ENCODE measurements at regions not wholly inside any gene's neighbourhood (a gene's known extent, or its start where the extent isn't known, plus 50 kb on each side); places are given as distances from the start of the nearest gene placed in this dataset.

DNA sequence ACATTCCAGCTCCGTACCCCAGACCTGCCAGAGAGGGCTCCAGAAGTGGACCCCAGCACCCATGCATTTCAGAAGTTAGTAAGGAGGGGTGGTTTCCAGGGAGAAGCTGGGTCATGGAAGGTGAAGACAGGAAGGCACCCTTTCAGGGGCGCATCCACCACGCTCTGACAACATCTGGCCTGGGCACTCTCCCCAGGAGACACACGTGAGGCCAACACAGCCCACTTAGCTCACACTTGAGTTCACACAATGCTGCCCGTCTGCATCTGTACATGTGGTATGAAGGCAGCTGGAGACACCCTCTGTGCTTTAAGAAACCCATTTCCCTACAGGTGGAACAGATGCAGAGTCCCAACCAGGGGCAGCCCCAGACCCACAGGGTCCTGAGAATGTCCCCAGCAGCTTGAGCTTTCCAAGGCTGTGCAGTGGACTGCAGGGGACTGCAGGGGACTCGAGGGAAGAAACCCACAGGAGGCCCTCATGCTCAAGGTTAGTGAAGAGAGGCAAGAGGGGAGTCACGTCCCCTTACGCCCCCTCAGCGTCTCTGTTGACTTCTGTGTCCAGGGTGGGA lies 326.8 kb upstream of the IRX1 start:
- TF ChIP-seq, protein P1, sequence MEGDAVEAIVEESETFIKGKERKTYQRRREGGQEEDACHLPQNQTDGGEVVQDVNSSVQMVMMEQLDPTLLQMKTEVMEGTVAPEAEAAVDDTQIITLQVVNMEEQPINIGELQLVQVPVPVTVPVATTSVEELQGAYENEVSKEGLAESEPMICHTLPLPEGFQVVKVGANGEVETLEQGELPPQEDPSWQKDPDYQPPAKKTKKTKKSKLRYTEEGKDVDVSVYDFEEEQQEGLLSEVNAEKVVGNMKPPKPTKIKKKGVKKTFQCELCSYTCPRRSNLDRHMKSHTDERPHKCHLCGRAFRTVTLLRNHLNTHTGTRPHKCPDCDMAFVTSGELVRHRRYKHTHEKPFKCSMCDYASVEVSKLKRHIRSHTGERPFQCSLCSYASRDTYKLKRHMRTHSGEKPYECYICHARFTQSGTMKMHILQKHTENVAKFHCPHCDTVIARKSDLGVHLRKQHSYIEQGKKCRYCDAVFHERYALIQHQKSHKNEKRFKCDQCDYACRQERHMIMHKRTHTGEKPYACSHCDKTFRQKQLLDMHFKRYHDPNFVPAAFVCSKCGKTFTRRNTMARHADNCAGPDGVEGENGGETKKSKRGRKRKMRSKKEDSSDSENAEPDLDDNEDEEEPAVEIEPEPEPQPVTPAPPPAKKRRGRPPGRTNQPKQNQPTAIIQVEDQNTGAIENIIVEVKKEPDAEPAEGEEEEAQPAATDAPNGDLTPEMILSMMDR (IDR thresholded peaks at IDR 0.05): no peak
- TF ChIP-seq ZFX (IDR thresholded peaks at IDR 0.05; ENCODE audit: borderline replicate concordance): no peak
